Activated CD8-positive, alpha-beta memory T cell treated with anti-CD3 and anti-CD28 coated beads for 1 hour (primary cell): ENCODE measurements at regions not wholly inside any gene's neighbourhood (a gene's known extent, or its start where the extent isn't known, plus 50 kb on each side); places are given as distances from the start of the nearest gene placed in this dataset.
"Not testable (repeated sequence)": the region's sequence is repeated elsewhere in the genome, so short reads cannot be mapped to it uniquely, and the experiment has no call there.

Experiments
- DNase-seq, 2 donors: peaks; one replicate each; pipeline ENCODE4 v3.0.0-alpha.2; 2020; ENCODE audit warnings: low read depth in 1 of 2; ENCODE audit errors: extremely low read depth in 1 of 2

GRCh38 chr20:56689318-56689717 is 60.2 kb downstream of the TFAP2C start:
- no peak for DNase-seq

GRCh38 chr20:56689852-56690485 is 60.9 kb downstream of the TFAP2C start:
- no peak for DNase-seq

DNA sequence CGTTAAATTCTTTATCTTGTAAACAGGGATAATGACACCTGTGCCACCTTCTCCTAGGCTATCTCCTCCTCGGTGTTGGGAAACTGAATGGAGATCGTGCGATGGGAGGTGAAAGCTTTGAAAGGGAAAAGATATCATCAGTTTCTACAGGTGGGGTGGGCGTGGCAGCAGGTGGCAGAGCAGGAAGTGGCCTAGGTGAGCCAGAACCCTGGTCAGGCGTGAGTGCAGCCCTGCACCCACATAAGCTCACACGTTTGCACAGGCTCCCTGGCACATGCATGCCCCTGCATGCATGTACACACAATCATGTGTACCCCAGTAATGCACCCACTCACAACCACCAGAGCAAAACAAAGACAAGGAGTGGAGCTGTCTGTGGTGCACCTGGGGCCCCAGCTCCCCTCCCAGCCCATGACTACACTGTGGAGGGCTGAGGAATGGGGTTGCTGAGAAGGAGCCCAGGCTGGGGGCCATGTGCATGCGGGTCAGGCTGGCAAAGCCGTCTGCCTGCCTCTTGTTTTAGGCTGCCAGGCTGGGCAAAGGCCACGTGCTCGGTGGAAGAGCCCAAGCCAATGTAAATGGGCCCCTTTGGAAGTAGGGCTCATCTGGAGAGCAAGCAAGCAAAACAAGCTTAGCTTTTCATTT is 61.5 kb downstream of the TFAP2C start:
- no peak for DNase-seq

- DNase-seq, result no peak
Observed at GRCh38 chr20:56691325-56691998, 62.4 kb downstream of the TFAP2C start.

DNA sequence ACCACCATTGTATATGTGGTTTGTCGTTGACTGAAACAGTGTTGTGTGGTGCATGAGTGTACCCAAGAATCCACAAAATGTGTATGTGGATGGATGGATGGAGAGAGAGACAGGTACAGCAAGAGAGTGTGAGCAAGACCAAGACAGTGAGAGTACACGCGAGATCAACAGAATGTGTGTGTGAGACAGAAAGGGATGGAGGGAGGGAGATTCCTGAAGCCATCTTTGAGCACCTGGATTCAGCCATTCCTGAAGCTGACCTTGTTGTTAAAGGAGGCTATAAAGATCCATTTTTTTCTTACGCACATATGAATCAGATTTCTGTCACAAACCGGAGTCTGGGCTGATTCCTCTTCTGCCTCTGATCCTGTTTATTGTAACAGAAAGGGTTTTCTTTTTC is 64.1 kb downstream of the TFAP2C start:
- DNase-seq, result no peak

DNA sequence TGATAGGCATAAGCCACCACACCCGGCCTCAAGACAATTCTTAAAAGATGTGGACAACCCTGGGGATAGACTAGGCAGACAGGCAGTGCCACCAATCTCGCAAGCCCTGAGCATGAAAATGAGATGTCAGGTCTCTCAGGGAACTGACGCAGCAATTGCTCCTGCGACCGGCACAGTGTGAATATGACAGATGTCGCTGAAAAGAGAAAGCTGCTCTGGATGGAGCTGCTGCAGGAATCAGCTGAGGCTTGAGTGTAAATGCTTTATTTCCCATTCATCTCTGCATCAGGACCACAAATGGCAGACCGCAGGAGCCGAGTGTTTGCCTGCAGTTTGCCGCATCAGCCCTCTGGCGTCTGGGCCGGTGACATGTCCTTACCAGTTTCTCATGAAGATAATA is 68.4 kb downstream of the TFAP2C start:
- DNase-seq, result no peak

GRCh38 chr20:56698297-56698696 is 69.2 kb downstream of the TFAP2C start:
- DNase-seq, result no peak

- no peak for DNase-seq
Observed at GRCh38 chr20:56698749-56699148, 69.6 kb downstream of the TFAP2C start.

- DNase-seq, result no peak
Observed at GRCh38 chr20:56702931-56703840, 74.1 kb downstream of the TFAP2C start.

GRCh38 chr20:56706867-56707360 is 77.8 kb downstream of the TFAP2C start:
- DNase-seq, result no peak

DNA sequence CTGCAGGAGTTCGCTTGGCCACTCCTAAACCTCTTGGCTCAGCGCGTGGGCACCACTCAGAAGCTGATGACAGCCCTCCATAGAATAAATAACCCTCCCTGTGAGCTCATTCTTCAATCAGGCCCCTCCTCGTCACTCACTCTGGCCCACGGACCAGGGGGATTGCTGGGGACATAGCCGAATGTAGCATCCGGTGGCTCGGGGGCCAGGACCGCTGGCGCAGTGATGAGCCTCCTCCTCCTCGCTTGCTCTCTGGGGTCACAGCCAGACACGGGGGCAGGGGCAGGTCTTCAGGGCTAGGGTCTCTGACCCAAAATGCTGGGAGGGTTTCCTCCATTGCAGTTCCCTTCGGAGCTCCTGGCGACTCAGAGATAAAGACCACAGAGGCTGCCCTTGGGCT is 79.9 kb downstream of the TFAP2C start:
- DNase-seq, result no peak

GRCh38 chr20:56710125-56710524 is 81.0 kb downstream of the TFAP2C start:
- DNase-seq, result no peak

DNA sequence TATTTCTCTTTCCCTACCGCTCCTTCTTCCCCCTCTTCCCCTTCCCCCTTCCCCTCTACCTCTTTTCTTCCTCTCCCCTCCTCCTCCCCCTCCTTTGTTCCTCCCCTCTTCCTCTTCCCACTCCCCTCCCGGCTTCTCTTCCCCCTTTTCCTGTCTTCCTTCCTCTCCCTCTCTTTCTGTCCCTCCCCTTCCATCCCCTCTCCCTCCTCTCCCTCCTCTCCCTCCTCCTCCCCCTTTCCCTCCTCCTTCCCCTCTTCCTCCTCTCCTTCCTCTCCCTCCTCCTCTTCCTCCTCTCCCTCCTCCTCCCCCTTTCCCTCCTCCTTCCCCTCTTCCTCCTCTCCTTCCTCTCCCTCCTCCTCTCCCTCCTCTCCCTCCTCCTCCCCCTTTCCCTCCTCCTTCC is 81.5 kb downstream of the TFAP2C start:
- not testable (repeated sequence) for DNase-seq

- DNase-seq, result no peak
Observed at GRCh38 chr20:56711018-56711417, 81.9 kb downstream of the TFAP2C start.

DNA sequence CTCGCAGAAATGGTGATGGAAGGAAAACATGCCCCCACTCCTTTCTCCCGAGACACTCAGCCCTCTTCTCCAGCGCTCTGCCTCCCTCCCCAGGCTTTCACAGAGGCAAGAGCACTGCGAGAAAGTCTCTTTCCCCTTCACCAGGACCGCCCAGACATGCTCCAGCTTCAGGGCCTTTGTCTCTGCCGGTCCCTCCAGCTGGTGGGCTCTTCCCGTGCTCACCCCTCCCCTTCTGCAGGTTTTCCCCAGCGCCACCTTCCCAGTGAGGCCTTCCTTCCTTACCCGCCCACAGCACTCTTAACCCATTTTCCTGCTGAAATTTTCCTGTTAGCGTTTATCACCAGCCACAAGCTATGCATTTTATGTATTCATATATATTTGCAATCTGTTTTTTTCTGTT is 86.2 kb downstream of the TFAP2C start:
- DNase-seq, result no peak

DNA sequence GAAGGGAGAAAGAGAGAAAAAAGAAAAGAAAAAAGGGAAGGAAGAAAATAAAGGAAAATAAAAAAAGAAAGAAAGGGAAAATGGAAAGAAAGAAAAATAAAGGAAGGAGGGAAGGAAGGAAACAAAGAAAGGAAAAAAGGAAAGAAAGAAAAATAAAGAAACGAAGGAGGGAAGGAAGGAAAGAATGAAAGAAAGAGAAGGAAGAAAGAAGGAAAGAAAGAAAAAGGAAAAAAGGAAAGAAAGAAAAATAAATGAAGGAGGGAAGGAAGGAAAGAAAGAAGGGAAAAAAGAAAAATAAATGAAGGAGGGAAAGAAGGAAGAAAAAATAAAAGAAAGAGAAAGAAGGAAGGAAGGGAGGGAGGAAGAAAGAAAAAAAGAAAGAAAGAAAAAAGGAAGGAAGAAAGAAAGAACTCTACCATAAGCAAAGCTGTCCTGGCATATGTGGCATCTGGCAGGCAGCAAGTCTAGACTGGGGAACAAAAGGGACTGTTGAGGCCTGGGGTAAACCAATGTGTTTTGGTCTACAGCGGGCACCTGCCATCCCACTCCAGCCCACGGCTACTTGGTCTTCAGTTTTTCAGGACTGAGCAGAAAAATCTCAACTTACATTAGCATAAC is 86.9 kb downstream of the TFAP2C start:
- no peak for DNase-seq

GRCh38 chr20:56716806-56717205 is 87.7 kb downstream of the TFAP2C start:
- no peak for DNase-seq

- DNase-seq, result no peak
Observed at GRCh38 chr20:56718816-56719215, 89.7 kb downstream of the TFAP2C start.

DNA sequence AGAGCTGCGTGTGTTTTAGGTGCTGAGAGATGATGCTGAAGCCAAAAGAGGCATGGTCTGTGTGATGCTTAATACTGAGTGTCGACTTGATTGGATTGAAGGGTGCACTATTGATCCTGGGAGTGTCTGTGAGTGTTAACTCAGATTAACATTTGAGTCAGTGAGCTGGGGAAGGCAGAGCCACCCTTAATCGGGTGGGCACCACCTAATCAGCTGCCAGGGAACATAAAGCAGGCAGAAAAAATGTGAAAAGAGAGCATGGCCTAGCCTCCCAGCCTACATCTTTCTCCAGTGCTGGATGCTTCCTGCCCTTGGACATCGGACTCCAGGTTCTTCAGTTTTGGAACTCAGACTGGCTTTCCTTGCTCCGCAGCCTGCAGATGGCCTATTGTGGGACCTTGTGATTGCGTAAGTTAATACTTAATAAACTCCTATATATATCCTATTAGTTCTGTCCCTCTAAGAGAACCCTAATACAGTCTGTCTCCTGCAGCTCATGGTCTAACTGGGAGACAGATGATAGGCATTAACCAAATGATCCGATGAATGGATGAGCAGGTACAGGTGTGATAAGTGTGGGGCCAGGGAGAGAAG is 91.6 kb downstream of the TFAP2C start:
- no peak for DNase-seq

GRCh38 chr20:56722042-56722441 is 92.9 kb downstream of the TFAP2C start:
- DNase-seq, result no peak
